CD4-positive, CD25-positive, alpha-beta regulatory T cell (primary cell): ENCODE measurements at regions not wholly inside any gene's neighbourhood (a gene's known extent, or its start where the extent isn't known, plus 50 kb on each side); places are given as distances from the start of the nearest gene placed in this dataset.

Experiments used
- ATAC-seq, 2 donors: fragments of 150-1000 bp; cut with Tn5 transposase; one replicate each; pipeline ENCODE4 v1.10.0; 2021; ENCODE audit warnings: low read depth in 2 of 2, moderate number of reproducible peaks in 2 of 2, moderate library complexity in 1 of 2
- DNase-seq, 3 donors: peaks; one replicate each; pipeline versions ENCODE4 v3.0.0 to v3.0.0-alpha.2; 2012 to 2022; ENCODE audit warnings: mixed read lengths in 1 of 3
- H3K27ac ChIP-seq: one replicate; pipeline ENCODE4 v1.7.0; 2013; ENCODE audit warnings: mild to moderate bottlenecking, low read length; ENCODE audit not compliant: insufficient read depth, poor library complexity, severe bottlenecking
- H3K27me3 ChIP-seq: one replicate; pipeline ENCODE4 v1.7.0; 2013; ENCODE audit warnings: low read length; ENCODE audit not compliant: control insufficient read depth, insufficient read depth
- H3K36me3 ChIP-seq: one replicate; pipeline ENCODE4 v1.7.0; 2013; ENCODE audit warnings: mild to moderate bottlenecking, low read length, moderate library complexity; ENCODE audit not compliant: control insufficient read depth, insufficient read depth
- H3K4me1 ChIP-seq: 2 replicates; pipeline ENCODE4 v1.7.0; 2013; ENCODE audit warnings: mild to moderate bottlenecking, low read length; ENCODE audit not compliant: insufficient read depth, control insufficient read depth, poor library complexity, severe bottlenecking
- H3K4me3 ChIP-seq: one replicate; pipeline ENCODE4 v1.7.0; 2013; ENCODE audit warnings: low read depth, mild to moderate bottlenecking, low read length, moderate library complexity
- H3K9me3 ChIP-seq, 2 experiments: 1 replicate in 1 of 2; 2 replicates in 1 of 2; pipeline ENCODE4 v1.7.0; 2013; ENCODE audit warnings: low read length in 2 of 2, mild to moderate bottlenecking in 1 of 2, moderate library complexity in 1 of 2; ENCODE audit not compliant: control insufficient read depth in 2 of 2
- H3K27ac Mint-ChIP-seq, 3 donors: one replicate each; pipeline ENCODE4 v1.8.0; 2020 to 2022; ENCODE audit warnings: mild to moderate bottlenecking in 3 of 3, mixed read lengths in 3 of 3, moderate library complexity in 2 of 3
- H3K27me3 Mint-ChIP-seq: one replicate; pipeline ENCODE4 v1.8.0; 2022; ENCODE audit warnings: mild to moderate bottlenecking, mixed read lengths
- H3K36me3 Mint-ChIP-seq: one replicate; pipeline ENCODE4 v1.8.0; 2020; ENCODE audit warnings: mixed read lengths
- H3K4me1 Mint-ChIP-seq, 4 donors: one replicate each; pipeline ENCODE4 v1.8.0; 2020 to 2022; ENCODE audit warnings: mixed read lengths in 4 of 4, mild to moderate bottlenecking in 1 of 4
- H3K4me3 Mint-ChIP-seq, 4 donors: one replicate each; pipeline ENCODE4 v1.8.0; 2020 to 2022; ENCODE audit warnings: mild to moderate bottlenecking in 4 of 4, mixed read lengths in 4 of 4, moderate library complexity in 3 of 4
- H3K9me3 Mint-ChIP-seq, 7 donors: one replicate each; pipeline ENCODE4 v1.8.0; 2020 to 2022; ENCODE audit warnings: mixed read lengths in 7 of 7, mild to moderate bottlenecking in 3 of 7, moderate library complexity in 2 of 7

DNA sequence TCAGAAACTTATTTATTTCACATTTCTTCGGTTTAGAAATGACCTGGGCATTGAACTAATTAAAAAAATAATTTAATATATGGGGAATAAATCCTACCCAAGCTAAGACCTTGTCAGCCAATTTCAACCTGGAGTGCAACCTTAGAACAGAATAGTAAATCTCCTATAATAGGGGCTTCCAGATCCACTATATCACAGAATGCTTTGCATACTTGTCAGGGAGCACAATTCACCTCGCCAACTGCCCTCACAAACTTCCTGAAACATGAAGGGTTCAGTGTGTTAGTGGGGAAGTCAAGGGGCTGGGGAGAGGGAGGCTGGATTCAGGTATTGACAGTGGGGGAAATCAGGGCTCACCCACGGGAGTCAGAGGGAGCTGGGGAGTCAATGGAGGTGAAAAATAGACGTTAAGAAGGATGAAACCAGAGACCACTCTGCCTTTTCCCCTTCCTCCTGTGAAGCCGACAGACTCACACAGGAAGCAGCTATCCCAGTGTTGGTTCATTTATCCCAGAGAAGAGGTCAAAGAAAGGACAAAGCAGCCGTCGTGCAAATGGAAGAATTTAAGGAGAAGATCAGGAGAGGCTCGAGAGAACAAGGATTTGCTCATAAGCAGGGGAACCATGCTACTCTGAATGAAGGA is 453.3 kb downstream of the NUF2 start:
- no peaks in the 10 kb centered on the region for H3K27me3 ChIP-seq
- no peak for DNase-seq
- peaks cover 0 to 6% of the 10 kb centered on the region in 2 experiments for H3K9me3 ChIP-seq
- Mint-ChIP-seq H3K4me1 (no peaks in the 10 kb centered on the region), H3K27me3 (no peaks in the 10 kb centered on the region), H3K4me3 (no peak overlapping the region), H3K27ac (no peak overlapping the region), H3K9me3 (peaks cover 5 to 22% (median 12%) of the 10 kb centered on the region in 7 donors), H3K36me3 (no peaks in the 10 kb centered on the region)
- no peak overlapping the region for H3K4me3 ChIP-seq
- no peak for ATAC-seq
- no peaks in the 10 kb centered on the region for H3K4me1 ChIP-seq
- H3K27ac ChIP-seq = no peak overlapping the region
- no peaks in the 10 kb centered on the region for H3K36me3 ChIP-seq

GRCh38 chr1:163777205-163777604 is 455.5 kb downstream of the NUF2 start:
- no peak for DNase-seq
- H3K4me3 Mint-ChIP-seq = no peak overlapping the region

DNA sequence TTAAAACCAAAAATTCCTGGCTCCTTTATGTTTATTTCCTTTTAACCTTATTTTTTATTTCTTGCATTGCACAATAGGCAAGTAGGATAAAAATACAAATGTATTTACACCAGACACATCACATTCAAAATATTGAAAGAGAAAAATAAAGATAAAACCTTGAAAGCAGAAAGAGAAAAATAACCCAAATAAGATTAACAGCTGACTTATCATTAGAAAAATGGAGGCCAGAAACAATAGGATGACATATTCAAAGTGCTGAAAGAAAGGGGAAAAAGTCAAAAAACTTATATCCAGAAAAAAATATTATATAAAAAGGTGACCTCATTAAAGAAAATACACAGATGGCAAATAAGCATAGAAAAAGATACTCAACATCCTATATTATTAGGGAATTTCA is 459.4 kb downstream of the NUF2 start:
- Histone ChIP-seq H3K36me3 (no peaks in the 10 kb centered on the region), H3K27ac (no peak overlapping the region), H3K4me1 (no peaks in the 10 kb centered on the region), H3K9me3 (peaks cover 0 to 6% of the 10 kb centered on the region in 2 experiments), H3K27me3 (no peaks in the 10 kb centered on the region), H3K4me3 (no peak overlapping the region)
- peaks cover 0 to 11% (median 5%) of the 10 kb centered on the region in 7 donors for H3K9me3 Mint-ChIP-seq
- H3K4me1 Mint-ChIP-seq = no peaks in the 10 kb centered on the region
- H3K27ac Mint-ChIP-seq = no peak overlapping the region
- H3K27me3 Mint-ChIP-seq = no peaks in the 10 kb centered on the region
- DNase-seq (no peak), ATAC-seq (no peak)
- H3K36me3 Mint-ChIP-seq = no peaks in the 10 kb centered on the region
- no peak overlapping the region for H3K4me3 Mint-ChIP-seq

More at GRCh38 chr1:163777205-163777604, 455.5 kb downstream of the NUF2 start:
- Histone ChIP-seq H3K4me1 (no peaks in the 10 kb centered on the region), H3K36me3 (no peaks in the 10 kb centered on the region), H3K4me3 (no peak overlapping the region), H3K9me3 (peaks cover 0 to 6% of the 10 kb centered on the region in 2 experiments), H3K27ac (no peak overlapping the region), H3K27me3 (no peaks in the 10 kb centered on the region)
- Mint-ChIP-seq H3K4me1 (no peaks in the 10 kb centered on the region), H3K27ac (no peak overlapping the region), H3K36me3 (no peaks in the 10 kb centered on the region), H3K9me3 (peaks cover 5 to 21% (median 15%) of the 10 kb centered on the region in 7 donors), H3K27me3 (no peaks in the 10 kb centered on the region)
- no peak for ATAC-seq

GRCh38 chr1:163785868-163786405 is 464.2 kb downstream of the NUF2 start:
- H3K27me3 Mint-ChIP-seq = no peaks in the 10 kb centered on the region
- no peaks in the 10 kb centered on the region for H3K4me1 Mint-ChIP-seq
- H3K27me3 ChIP-seq = no peaks in the 10 kb centered on the region
- H3K4me1 ChIP-seq = no peaks in the 10 kb centered on the region
- no peak overlapping the region for H3K27ac ChIP-seq
- peaks cover 0 to 5% of the 10 kb centered on the region in 2 experiments for H3K9me3 ChIP-seq
- peaks cover 0 to 5% (median 3%) of the 10 kb centered on the region in 7 donors for H3K9me3 Mint-ChIP-seq
- ATAC-seq = no peak
- H3K36me3 Mint-ChIP-seq = no peaks in the 10 kb centered on the region
- no peak overlapping the region for H3K4me3 Mint-ChIP-seq
- H3K36me3 ChIP-seq = no peaks in the 10 kb centered on the region
- DNase-seq = no peak
- no peak overlapping the region for H3K27ac Mint-ChIP-seq
- H3K4me3 ChIP-seq = no peak overlapping the region

GRCh38 chr1:163789911-163790310 is 468.2 kb downstream of the NUF2 start:
- ATAC-seq = no peak
- Mint-ChIP-seq H3K27ac (no peak overlapping the region), H3K27me3 (no peaks in the 10 kb centered on the region), H3K4me3 (no peak overlapping the region), H3K36me3 (no peaks in the 10 kb centered on the region), H3K4me1 (no peaks in the 10 kb centered on the region), H3K9me3 (peaks cover 0 to 5% (median 2%) of the 10 kb centered on the region in 7 donors)
- DNase-seq = no peak
- Histone ChIP-seq H3K27ac (no peak overlapping the region), H3K9me3 (peaks cover 0 to 5% of the 10 kb centered on the region in 2 experiments), H3K36me3 (no peaks in the 10 kb centered on the region), H3K4me1 (no peaks in the 10 kb centered on the region), H3K27me3 (no peaks in the 10 kb centered on the region), H3K4me3 (no peak overlapping the region)

DNA sequence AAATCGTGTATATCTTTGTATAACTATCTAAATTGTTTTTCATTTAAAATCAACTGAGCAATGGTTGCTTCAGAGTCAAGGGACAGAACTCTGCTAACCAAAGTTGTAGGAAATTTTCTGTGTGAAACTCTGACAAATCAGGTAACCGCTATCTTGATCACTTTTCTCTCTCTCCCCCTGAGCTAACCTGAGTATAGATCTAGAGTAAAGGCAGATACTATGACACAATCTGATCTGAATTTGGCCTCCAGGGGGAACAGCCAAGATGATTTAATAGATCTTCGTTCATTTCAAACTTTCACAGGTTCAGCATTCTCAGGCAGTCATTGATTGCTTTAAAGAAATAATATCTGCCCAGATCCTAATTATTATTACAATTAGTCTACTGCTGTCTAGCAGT is 472.8 kb downstream of the NUF2 start:
- H3K27ac ChIP-seq = no peak overlapping the region
- no peaks in the 10 kb centered on the region for H3K9me3 ChIP-seq
- Mint-ChIP-seq H3K4me1 (no peaks in the 10 kb centered on the region), H3K4me3 (no peak overlapping the region), H3K27ac (no peak overlapping the region), H3K36me3 (no peaks in the 10 kb centered on the region), H3K9me3 (peaks cover 0 to 7% (median 4%) of the 10 kb centered on the region in 7 donors), H3K27me3 (no peaks in the 10 kb centered on the region)
- H3K36me3 ChIP-seq = no peaks in the 10 kb centered on the region
- no peaks in the 10 kb centered on the region for H3K27me3 ChIP-seq
- DNase-seq (no peak), ATAC-seq (no peak)
- H3K4me1 ChIP-seq = no peaks in the 10 kb centered on the region
- no peak overlapping the region for H3K4me3 ChIP-seq

GRCh38 chr1:163796394-163796821 is 474.7 kb downstream of the NUF2 start:
- Mint-ChIP-seq H3K4me1 (no peaks in the 10 kb centered on the region), H3K27ac (no peak overlapping the region), H3K9me3 (peaks cover 3 to 9% (median 6%) of the 10 kb centered on the region in 7 donors), H3K4me3 (no peak overlapping the region), H3K36me3 (no peaks in the 10 kb centered on the region), H3K27me3 (no peaks in the 10 kb centered on the region)
- H3K4me1 ChIP-seq = no peaks in the 10 kb centered on the region
- no peaks in the 10 kb centered on the region for H3K36me3 ChIP-seq
- DNase-seq (no peak), ATAC-seq (no peak)
- H3K27me3 ChIP-seq = no peaks in the 10 kb centered on the region
- H3K9me3 ChIP-seq = no peaks in the 10 kb centered on the region
- no peak overlapping the region for H3K4me3 ChIP-seq
- no peak overlapping the region for H3K27ac ChIP-seq

- H3K36me3 Mint-ChIP-seq = no peaks in the 10 kb centered on the region
- no peak overlapping the region for H3K4me3 Mint-ChIP-seq
- Histone ChIP-seq H3K27me3 (no peaks in the 10 kb centered on the region), H3K4me3 (no peak overlapping the region), H3K36me3 (no peaks in the 10 kb centered on the region), H3K4me1 (no peaks in the 10 kb centered on the region), H3K9me3 (no peaks in the 10 kb centered on the region), H3K27ac (no peak overlapping the region)
- H3K4me1 Mint-ChIP-seq = no peaks in the 10 kb centered on the region
- no peaks in the 10 kb centered on the region for H3K27me3 Mint-ChIP-seq
- DNase-seq (no peak), ATAC-seq (no peak)
- peaks cover 3 to 9% (median 5%) of the 10 kb centered on the region in 7 donors for H3K9me3 Mint-ChIP-seq
- no peak overlapping the region for H3K27ac Mint-ChIP-seq
Observed at GRCh38 chr1:163797816-163798215, 476.1 kb downstream of the NUF2 start.
